ENCODE measurements at regions not wholly inside any gene's neighbourhood (a gene's known extent, or its start where the extent isn't known, plus 50 kb on each side); places are given as distances from the start of the nearest gene placed in this dataset.

GRCh38 chr4:18815081-18815778 lies 793.7 kb upstream of the LCORL start:
- Mint-ChIP-seq H3K27me3 (ENCODE audit: low read depth) (no peaks in the 10 kb centered on the region), H3K36me3 (ENCODE audit: insufficient read depth in 1 of 3, low read depth in 3 of 3) (peaks cover 19 to 22% (median 22%) of the 10 kb centered on the region in 3 experiments), H3K4me3 (no peak overlapping the region), H3K27ac (no peak overlapping the region; a peak in 1 of 7 replicates), H3K9me3 (peaks cover 22 to 25% of the 10 kb centered on the region in 2 experiments), H3K4me1 (peaks cover 3 to 5% of the 10 kb centered on the region in 2 experiments; a peak in 2 of 4 replicates)
- no peaks in the 10 kb centered on the region for H3K9me3 ChIP-seq (ENCODE audit: control insufficient read depth, low read depth, low read length)
- no peak overlapping the region for H4K91ac ChIP-seq (ENCODE audit: insufficient read length, low read depth, low read length)
- no peaks in the 10 kb centered on the region for H3K27me3 ChIP-seq (ENCODE audit: insufficient read depth, low read length)
- no peak overlapping the region for H2BK20ac ChIP-seq (ENCODE audit: low read depth, low read length, poor library complexity, severe bottlenecking)
- no peaks in the 10 kb centered on the region for H3K79me2 ChIP-seq (ENCODE audit: insufficient read depth, low read length)
- H3K23ac ChIP-seq (ENCODE audit: insufficient read length, low read depth, low read length): no peak overlapping the region
- no peak overlapping the region for H3K4ac ChIP-seq (ENCODE audit: low read depth, low read length)
- H2BK120ac ChIP-seq (ENCODE audit: low read depth, low read length, poor library complexity, severe bottlenecking): no peak overlapping the region
- H3K56ac ChIP-seq (ENCODE audit: insufficient read length, low read depth, low read length): no peak overlapping the region
- WGBS (ENCODE audit: extremely low coverage, insufficient read length, low lambda C conversion rate): no CpG with 5 or more reads among the region's 3 CpGs
- no peak overlapping the region for H2BK12ac ChIP-seq (ENCODE audit: insufficient read length, low read depth, low read length)
- H3K9ac ChIP-seq (ENCODE audit: extremely low read depth, insufficient read length, low read length): no peak overlapping the region
- no peaks in the 10 kb centered on the region for H3K79me1 ChIP-seq (ENCODE audit: insufficient read depth, low read depth, low read length, poor library complexity, severe bottlenecking)
- no peak overlapping the region for H2AFZ ChIP-seq (ENCODE audit: low read length)
- H3K14ac ChIP-seq (ENCODE audit: insufficient read depth, low read length): no peak overlapping the region
- H4K8ac ChIP-seq (replicated peaks; ENCODE audit: insufficient read length, low read depth, low read length): no peak overlapping the region
- H3K23me2 ChIP-seq (ENCODE audit: insufficient read length, low read depth, low read length, poor library complexity, severe bottlenecking): no peaks in the 10 kb centered on the region
- H3T11ph ChIP-seq (ENCODE audit: low read length): no peak overlapping the region
- H3K4me1 ChIP-seq (ENCODE audit: insufficient read depth, low read length): no peaks in the 10 kb centered on the region
- no peak for DNase-seq
- H2BK15ac ChIP-seq (ENCODE audit: low read depth, low read length): no peak overlapping the region
- H4K20me1 ChIP-seq (ENCODE audit: control insufficient read depth, insufficient read depth, insufficient read length): no peaks in the 10 kb centered on the region
- H3K18ac ChIP-seq (ENCODE audit: insufficient read length, low read depth, low read length): no peak overlapping the region
- H3K4me2 ChIP-seq (ENCODE audit: insufficient read depth, insufficient read length, low read length): no peak overlapping the region
- no peak overlapping the region for H4K5ac ChIP-seq (ENCODE audit: insufficient read length, low read depth, low read length)
- no peak for TF ChIP-seq CTCF (conservative IDR thresholded peaks at IDR 0.05)
- H2BK5ac ChIP-seq (ENCODE audit: insufficient read length, low read length): no peak overlapping the region
- H3K27ac ChIP-seq (ENCODE audit: insufficient read length, low read depth, low read length): no peak overlapping the region
- H2AK5ac ChIP-seq (ENCODE audit: insufficient read length, low read length): no peak overlapping the region
